H9 (cell line): ENCODE measurements at regions not wholly inside any gene's neighbourhood (a gene's known extent, or its start where the extent isn't known, plus 50 kb on each side); places are given as distances from the start of the nearest gene placed in this dataset.

Experiments
- DNase-seq: peaks from one replicate; pipeline ENCODE4 v3.0.0-alpha.2; 2017
- H2AFZ ChIP-seq: one replicate; pipeline ENCODE4 v1.6.1; 2013; ENCODE audit warnings: mild to moderate bottlenecking, low read length, control low read depth, moderate library complexity
- H2AK5ac ChIP-seq: 2 replicates; pipeline ENCODE4 v1.6.1; 2013; ENCODE audit warnings: low read length, control low read depth, mixed read lengths; ENCODE audit not compliant: insufficient read length
- H2BK120ac ChIP-seq: one replicate; pipeline ENCODE4 v1.6.1; 2013; ENCODE audit warnings: low read depth, mild to moderate bottlenecking, low read length, control low read depth, inconsistent platforms; ENCODE audit not compliant: poor library complexity, severe bottlenecking
- H2BK12ac ChIP-seq: 2 replicates; pipeline ENCODE4 v1.6.1; 2013; ENCODE audit warnings: low read length, control low read depth, mixed read lengths, low read depth; ENCODE audit not compliant: insufficient read length
- H2BK15ac ChIP-seq: 2 replicates; pipeline ENCODE4 v1.6.1; 2013; ENCODE audit warnings: low read depth, low read length, control low read depth
- H2BK20ac ChIP-seq: one replicate; pipeline ENCODE4 v1.6.1; 2013; ENCODE audit warnings: low read depth, mild to moderate bottlenecking, low read length, control low read depth, inconsistent platforms; ENCODE audit not compliant: poor library complexity, severe bottlenecking
- H2BK5ac ChIP-seq: 2 replicates; pipeline ENCODE4 v1.6.1; 2013; ENCODE audit warnings: low read length, control low read depth, mixed read lengths; ENCODE audit not compliant: insufficient read length
- H3K14ac ChIP-seq: 2 replicates; pipeline ENCODE4 v1.6.1; 2013; ENCODE audit warnings: low read length, control low read depth; ENCODE audit not compliant: insufficient read depth
- H3K18ac ChIP-seq: 2 replicates; pipeline ENCODE4 v1.6.1; 2013; ENCODE audit warnings: low read depth, mild to moderate bottlenecking, mixed read lengths, low read length, control low read depth; ENCODE audit not compliant: insufficient read length
- H3K23ac ChIP-seq: 2 replicates; pipeline ENCODE4 v1.6.1; 2013; ENCODE audit warnings: low read length, control low read depth, mixed read lengths, low read depth; ENCODE audit not compliant: insufficient read length
- H3K23me2 ChIP-seq: 2 replicates; pipeline ENCODE4 v1.6.1; 2013; ENCODE audit warnings: low read depth, mild to moderate bottlenecking, mixed read lengths, low read length, control low read depth; ENCODE audit not compliant: insufficient read length, poor library complexity, severe bottlenecking
- H3K27ac ChIP-seq: 2 replicates; pipeline ENCODE4 v1.5.1; 2013; ENCODE audit warnings: low read length, control low read depth, mixed read lengths, low read depth; ENCODE audit not compliant: insufficient read length
- H3K27me3 ChIP-seq: 2 replicates; pipeline ENCODE4 v1.6.1; 2013; ENCODE audit warnings: low read length, control low read depth, inconsistent platforms; ENCODE audit not compliant: insufficient read depth
- H3K4ac ChIP-seq: 2 replicates; pipeline ENCODE4 v1.6.1; 2013; ENCODE audit warnings: low read depth, mild to moderate bottlenecking, control low read depth, inconsistent platforms, low read length, moderate library complexity
- H3K4me1 ChIP-seq: 2 replicates; pipeline ENCODE4 v1.6.1; 2013; ENCODE audit warnings: low read length, control low read depth, inconsistent platforms; ENCODE audit not compliant: insufficient read depth
- H3K4me2 ChIP-seq: 2 replicates; pipeline ENCODE4 v1.6.1; 2013; ENCODE audit warnings: low read length, control low read depth, mixed read lengths; ENCODE audit not compliant: insufficient read length, insufficient read depth
- H3K56ac ChIP-seq: 2 replicates; pipeline ENCODE4 v1.6.1; 2013; ENCODE audit warnings: low read depth, mild to moderate bottlenecking, mixed read lengths, low read length, control low read depth; ENCODE audit not compliant: insufficient read length
- H3K79me1 ChIP-seq: 2 replicates; pipeline ENCODE4 v1.6.1; 2013; ENCODE audit warnings: low read depth, mild to moderate bottlenecking, moderate library complexity, low read length, control low read depth, inconsistent platforms; ENCODE audit not compliant: insufficient read depth, poor library complexity, severe bottlenecking
- H3K79me2 ChIP-seq: 2 replicates; pipeline ENCODE4 v1.6.1; 2013; ENCODE audit warnings: low read length, control low read depth, inconsistent platforms; ENCODE audit not compliant: insufficient read depth
- H3K9ac ChIP-seq: 2 replicates; pipeline ENCODE4 v1.6.1; 2013; ENCODE audit warnings: low read length, control low read depth, mixed read lengths; ENCODE audit not compliant: insufficient read length; ENCODE audit errors: extremely low read depth
- H3K9me3 ChIP-seq: one replicate; pipeline ENCODE4 v1.6.1; 2013; ENCODE audit warnings: low read depth, low read length, inconsistent platforms; ENCODE audit not compliant: control insufficient read depth
- H3T11ph ChIP-seq: one replicate; pipeline ENCODE4 v1.6.1; 2013; ENCODE audit warnings: mild to moderate bottlenecking, low read length, control low read depth, inconsistent platforms
- H4K20me1 ChIP-seq: one replicate; pipeline ENCODE4 v1.6.1; 2013; ENCODE audit not compliant: control insufficient read depth, insufficient read length, insufficient read depth
- H4K5ac ChIP-seq: 2 replicates; pipeline ENCODE4 v1.6.1; 2013; ENCODE audit warnings: low read depth, mild to moderate bottlenecking, mixed read lengths, low read length, control low read depth; ENCODE audit not compliant: insufficient read length
- H4K8ac ChIP-seq: replicated peaks from 2 replicates; pipeline ENCODE4 v1.6.1; 2013; ENCODE audit warnings: low read length, control low read depth, mixed read lengths, low read depth; ENCODE audit not compliant: insufficient read length
- H4K91ac ChIP-seq: 2 replicates; pipeline ENCODE4 v1.6.1; 2013; ENCODE audit warnings: low read depth, mild to moderate bottlenecking, moderate library complexity, mixed read lengths, low read length, control low read depth; ENCODE audit not compliant: insufficient read length
- H3K27ac Mint-ChIP-seq, 3 experiments: 2 replicates in 2 of 3; 3 replicates in 1 of 3; pipeline ENCODE4 v1.8.0; 2020 to 2021; ENCODE audit warnings: mixed read lengths in 3 of 3, mild to moderate bottlenecking in 1 of 3, moderate library complexity in 1 of 3
- H3K27me3 Mint-ChIP-seq: 2 replicates; pipeline ENCODE4 v1.8.0; 2021; ENCODE audit warnings: low read depth, mild to moderate bottlenecking, moderate library complexity, mixed read lengths
- H3K36me3 Mint-ChIP-seq, 3 experiments: 2 replicates in 2 of 3; 3 replicates in 1 of 3; pipeline ENCODE4 v1.8.0; 2020 to 2021; ENCODE audit warnings: low read depth in 3 of 3, mixed read lengths in 3 of 3; ENCODE audit not compliant: insufficient read depth in 1 of 3
- H3K4me1 Mint-ChIP-seq, 2 experiments: 2 replicates each; pipeline ENCODE4 v1.8.0; 2020; ENCODE audit warnings: mixed read lengths in 2 of 2
- H3K4me3 Mint-ChIP-seq, 2 experiments: 2 replicates in 1 of 2; 3 replicates in 1 of 2; pipeline ENCODE4 v1.8.0; 2020 to 2021; ENCODE audit warnings: mild to moderate bottlenecking in 2 of 2, mixed read lengths in 2 of 2, moderate library complexity in 1 of 2
- H3K9me3 Mint-ChIP-seq, 2 experiments: 2 replicates in 1 of 2; 3 replicates in 1 of 2; pipeline ENCODE4 v1.8.0; 2020; ENCODE audit warnings: mild to moderate bottlenecking in 2 of 2, mixed read lengths in 2 of 2, moderate library complexity in 1 of 2
- CTCF ChIP-seq: fragments of 200-600 bp; sonication (generic); conservative IDR thresholded peaks from 3 replicates; pipeline ENCODE4 v1.8.0; 2021; ENCODE audit warnings: antibody characterized with exemption, mild to moderate bottlenecking
- WGBS: extraction: QIAGEN DNeasy Blood & Tissue Kit; methylation state at CpG from one replicate; pipeline ENCODE4 v1.1.7; 2013; ENCODE audit warnings: missing lambda C conversion rate, low lambda C conversion rate, mixed read lengths; ENCODE audit not compliant: insufficient read length; ENCODE audit errors: extremely low coverage; 5-methylcytosine and 5-hydroxymethylcytosine counted together

GRCh38 chr11:123254357-123254756, 59.3 kb upstream of the CLMP start:
- Histone ChIP-seq H3T11ph (no peak overlapping the region), H2AK5ac (no peak overlapping the region), H3K9ac (no peak overlapping the region), H4K8ac (no peak overlapping the region), H4K20me1 (no peaks in the 10 kb centered on the region), H2BK5ac (no peak overlapping the region), H2BK20ac (no peak overlapping the region), H3K56ac (no peak overlapping the region), H3K79me2 (no peaks in the 10 kb centered on the region), H2BK15ac (no peak overlapping the region), H3K27ac (no peak overlapping the region), H3K18ac (no peak overlapping the region), H3K9me3 (peaks cover 11% of the 10 kb centered on the region), H3K4me2 (no peak overlapping the region), H3K23ac (no peak overlapping the region), H3K4me1 (no peaks in the 10 kb centered on the region), H2BK120ac (no peak overlapping the region), H3K23me2 (no peaks in the 10 kb centered on the region), H3K27me3 (no peaks in the 10 kb centered on the region), H3K79me1 (no peaks in the 10 kb centered on the region), H2BK12ac (no peak overlapping the region), H2AFZ (no peak overlapping the region), H4K91ac (no peak overlapping the region), H3K4ac (no peak overlapping the region), H3K14ac (no peak overlapping the region), H4K5ac (no peak overlapping the region)
- Mint-ChIP-seq H3K36me3 (peaks cover 3 to 15% (median 11%) of the 10 kb centered on the region in 3 experiments; a peak in 5 of 7 replicates), H3K9me3 (peaks cover 14 to 19% of the 10 kb centered on the region in 2 experiments), H3K27ac (no peak overlapping the region), H3K27me3 (peaks cover 6% of the 10 kb centered on the region), H3K4me3 (no peak overlapping the region), H3K4me1 (peaks cover 12% of the 10 kb centered on the region in 2 experiments)
- no peak for TF ChIP-seq CTCF
- DNase-seq: no peak
- no CpG with 5 or more reads among the region's 3 CpGs for WGBS
